ENCODE measurements at regions not wholly inside any gene's neighbourhood (a gene's known extent, or its start where the extent isn't known, plus 50 kb on each side); places are given as distances from the start of the nearest gene placed in this dataset.

GRCh38 chrX:69264158-69264581 lies 98.9 kb upstream of the PJA1 start:
- DNase-seq: no peak

GRCh38 chrX:69263251-69263820 lies 98.1 kb upstream of the PJA1 start:
- DNase-seq: no peak

GRCh38 chrX:69262036-69262936 lies 97.0 kb upstream of the PJA1 start:
- no peak for DNase-seq

GRCh38 chrX:69260169-69260568 lies 94.9 kb upstream of the PJA1 start:
- no peak for DNase-seq

DNA sequence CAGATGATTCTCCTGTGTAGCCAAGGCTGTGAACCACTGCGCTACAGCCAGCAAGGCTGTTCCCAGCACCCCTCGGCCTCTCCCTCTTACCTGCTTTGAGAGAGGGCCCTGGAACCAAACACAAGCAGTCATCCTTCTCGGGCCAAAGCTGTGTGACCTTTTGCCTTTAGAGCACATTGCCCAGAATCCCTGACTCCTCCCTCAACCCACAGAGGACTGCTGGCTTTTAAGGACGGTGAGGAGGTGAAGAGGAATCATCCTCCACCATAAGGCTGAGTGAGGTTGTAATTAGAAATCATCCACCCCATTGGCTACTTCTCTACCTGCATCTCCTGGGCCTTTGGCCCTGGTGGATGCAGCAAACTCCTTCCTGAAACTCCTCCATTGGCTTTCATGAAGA lies 93.6 kb upstream of the PJA1 start:
- DNase-seq: no peak

DNA sequence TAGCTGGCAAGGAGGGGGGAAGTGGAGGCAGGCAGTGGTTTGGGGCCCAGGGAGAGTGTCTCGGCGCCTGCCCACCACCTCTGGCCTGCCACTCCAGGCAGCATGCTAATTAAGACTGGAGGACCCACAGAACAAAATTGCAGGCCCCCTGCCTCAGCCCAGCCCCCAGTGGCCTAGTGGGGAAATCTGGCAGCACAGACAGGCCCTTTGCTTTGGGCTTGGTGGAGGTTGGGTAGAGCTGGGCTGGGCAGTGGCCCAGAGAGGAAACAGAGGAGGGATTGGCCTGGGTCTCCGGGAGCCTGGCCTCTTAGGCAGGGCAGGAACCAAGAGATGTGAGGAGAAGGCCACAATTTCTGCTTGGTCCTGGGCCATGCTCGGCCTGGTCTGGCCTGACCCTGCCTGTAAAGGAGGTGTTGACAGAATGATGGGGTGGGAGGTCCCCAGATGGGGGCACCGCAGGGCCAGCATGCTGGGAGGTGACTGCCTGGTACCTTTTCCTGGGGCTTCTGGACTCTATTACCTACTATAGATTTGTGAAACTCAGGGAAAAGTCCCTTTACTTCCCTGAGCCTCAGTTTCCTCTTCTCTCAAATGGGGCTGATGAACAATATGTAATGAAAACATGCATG lies 92.4 kb upstream of the PJA1 start:
- DNase-seq: peak; percentile 27

DNA sequence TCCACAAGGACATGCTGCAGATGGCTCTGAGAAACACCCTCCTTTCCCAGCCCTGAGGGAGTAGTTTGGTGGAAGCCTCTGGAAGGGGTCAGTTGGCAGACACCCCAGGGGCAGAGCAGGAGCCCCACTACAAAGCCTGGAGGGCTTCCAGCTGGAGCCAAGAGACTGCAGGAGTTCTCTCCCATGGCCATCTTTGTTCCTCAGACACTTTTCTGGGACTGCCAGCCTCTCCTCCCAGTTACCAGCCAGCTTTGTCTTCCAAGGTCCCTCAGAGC lies 91.0 kb upstream of the PJA1 start:
- DNase-seq: peak; percentile 15

DNA sequence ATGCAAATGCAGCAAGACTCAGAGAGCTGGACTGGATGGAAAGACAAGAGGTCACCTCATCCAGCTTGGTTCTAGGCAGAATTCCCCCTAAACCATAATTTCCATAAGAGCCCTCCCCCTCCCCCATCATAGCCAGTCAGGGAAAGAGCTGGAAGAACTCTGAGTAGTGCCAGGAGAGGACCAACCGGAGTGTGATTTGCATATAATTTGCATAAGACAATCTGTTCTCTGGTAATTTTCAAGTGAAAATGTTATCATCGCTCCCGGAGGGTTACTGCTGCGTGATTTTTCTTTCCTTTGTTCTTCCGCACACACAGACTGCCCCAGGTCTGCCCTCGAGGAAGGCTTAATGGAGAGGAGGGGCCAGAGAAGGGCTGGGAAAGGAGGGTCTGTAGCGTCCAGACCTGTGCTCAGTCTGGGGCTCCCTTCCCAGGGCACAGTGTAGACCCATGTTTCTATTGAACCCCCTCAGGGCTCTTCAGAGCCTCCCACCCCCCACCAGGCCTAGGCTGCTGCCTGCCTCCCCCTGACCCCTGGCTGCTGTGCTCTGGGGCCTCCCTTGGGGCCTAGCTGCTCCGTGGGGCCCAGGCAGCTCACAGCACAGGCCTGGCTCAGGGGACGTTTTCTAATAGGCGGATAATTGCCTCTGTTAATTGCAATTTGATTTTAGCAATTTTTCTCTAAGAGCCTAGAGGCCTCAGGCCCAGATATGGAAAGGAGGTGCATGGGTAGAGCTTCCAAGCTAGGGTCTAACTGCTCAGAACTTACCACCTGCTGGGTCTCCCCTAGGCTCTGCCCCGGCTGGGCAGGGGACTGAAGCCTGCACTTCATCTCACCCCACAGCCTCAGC lies 90.4 kb upstream of the PJA1 start:
- DNase-seq: no peak

DNA sequence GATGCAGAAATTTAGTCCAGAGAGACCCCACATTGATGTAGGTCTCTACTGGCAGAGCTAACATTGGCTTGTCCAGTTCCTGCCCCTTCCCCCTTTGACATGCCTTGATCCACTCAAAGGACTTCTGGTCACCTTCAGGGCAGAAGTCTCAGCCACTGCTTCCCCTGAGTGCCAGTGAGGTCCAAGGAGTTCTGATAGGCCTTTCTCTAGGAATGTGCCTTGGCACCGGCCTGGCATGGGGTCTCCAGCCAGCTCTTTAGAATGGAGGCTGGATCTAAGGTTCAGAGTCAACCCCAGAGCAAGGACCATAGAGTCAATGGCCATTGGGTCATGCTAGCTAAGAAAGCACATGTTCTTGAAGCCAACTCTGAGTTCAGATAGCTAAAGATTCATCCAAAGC lies 88.6 kb upstream of the PJA1 start:
- DNase-seq: no peak

DNA sequence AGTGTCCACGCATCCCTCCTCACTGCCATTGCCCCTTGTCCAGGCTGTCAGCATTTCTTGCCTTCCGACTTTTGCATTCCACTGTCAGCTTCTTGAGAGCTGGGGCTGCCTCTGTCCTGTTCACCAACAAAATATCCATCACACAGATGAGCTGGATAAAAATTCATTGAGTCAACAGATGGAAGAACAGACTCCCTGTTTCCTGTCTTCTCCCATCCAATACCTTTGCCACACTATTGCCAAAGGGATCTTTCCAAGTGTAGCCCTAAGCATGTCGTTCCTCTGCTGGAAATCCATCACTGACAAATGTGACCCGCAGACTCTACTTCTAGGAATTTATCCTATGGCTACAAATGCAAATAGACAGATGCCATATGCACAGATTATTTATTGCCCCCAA lies 78.0 kb upstream of the PJA1 start:
- no peak for DNase-seq

DNA sequence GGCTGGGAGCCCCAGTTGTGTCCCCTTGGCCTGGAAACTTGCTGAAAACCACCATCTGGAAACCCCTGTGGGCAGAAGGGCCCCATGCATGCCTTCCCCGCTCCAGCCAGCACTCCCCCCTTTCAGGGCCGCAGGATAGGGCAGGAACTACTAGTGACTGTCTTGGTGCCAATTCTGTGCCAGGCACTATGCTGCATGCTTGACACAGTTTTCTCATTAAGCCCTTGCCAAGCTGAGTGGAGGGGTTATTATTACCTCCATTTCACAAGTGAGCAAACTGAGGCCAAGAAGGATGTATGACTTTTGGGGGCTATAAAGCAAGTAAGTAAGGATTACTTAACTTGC lies 73.6 kb upstream of the PJA1 start:
- DNase-seq: no peak

- DNase-seq: peak; percentile 50
Observed at GRCh38 chrX:69238114-69238886, 73.0 kb upstream of the PJA1 start.

DNA sequence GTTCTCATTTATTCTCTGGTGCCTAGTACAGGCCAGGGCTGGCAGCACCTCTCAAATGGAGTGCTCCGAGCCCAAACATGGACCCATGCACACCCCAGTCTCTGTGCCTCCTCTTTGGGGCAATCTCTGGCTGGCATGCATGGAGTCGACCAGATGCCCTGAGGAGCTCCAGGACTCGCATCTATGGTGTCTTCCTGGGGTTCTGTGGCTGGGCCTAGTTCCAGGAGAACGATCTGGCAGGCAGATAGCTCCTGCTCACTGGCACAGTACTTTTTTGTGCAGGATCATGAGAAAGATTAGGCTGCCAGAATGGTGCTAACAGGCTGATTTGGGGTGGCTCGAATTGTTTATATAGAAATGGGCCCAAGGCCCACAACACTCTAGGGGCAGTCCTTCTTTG lies 72.0 kb upstream of the PJA1 start:
- no peak for DNase-seq

DNA sequence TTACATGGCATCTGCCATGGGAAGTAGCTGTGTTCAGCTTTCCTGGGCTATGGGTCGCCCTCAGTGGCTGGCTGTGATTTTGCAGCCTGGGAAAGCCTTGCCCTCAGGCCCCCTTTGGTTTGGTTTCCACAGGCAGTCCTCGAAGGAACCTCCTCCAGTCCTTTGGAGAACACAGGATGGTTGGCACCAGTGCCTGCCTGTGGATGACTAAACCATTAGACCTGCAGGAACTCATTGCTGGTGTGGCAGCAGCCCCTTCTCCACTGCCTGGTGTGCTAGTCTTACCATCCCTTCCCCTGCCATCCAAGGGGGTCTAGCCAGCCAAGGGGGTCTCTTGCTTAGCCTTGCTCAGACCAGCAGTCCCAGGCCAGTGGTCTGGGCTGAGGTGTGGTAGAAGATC lies 71.4 kb upstream of the PJA1 start:
- DNase-seq: no peak

DNA sequence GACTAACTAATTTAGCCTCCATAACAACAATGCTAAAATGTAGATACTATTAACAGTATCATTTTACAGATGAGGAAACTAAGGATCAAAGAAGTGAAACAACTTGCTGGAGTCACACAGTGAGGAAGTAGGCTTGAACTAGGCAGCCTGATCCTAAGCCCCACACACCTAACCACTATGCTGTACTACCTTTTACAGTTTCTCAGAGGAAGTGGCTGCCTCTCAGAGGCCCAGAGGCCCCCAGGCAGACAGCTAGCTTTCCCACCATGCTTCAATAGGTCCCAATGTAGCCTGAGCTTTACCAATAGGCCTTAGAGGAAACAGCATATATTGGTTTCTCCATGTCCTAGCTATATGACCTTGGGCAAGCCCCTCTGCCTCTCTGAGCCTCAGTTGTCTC lies 69.4 kb upstream of the PJA1 start:
- DNase-seq: no peak

DNA sequence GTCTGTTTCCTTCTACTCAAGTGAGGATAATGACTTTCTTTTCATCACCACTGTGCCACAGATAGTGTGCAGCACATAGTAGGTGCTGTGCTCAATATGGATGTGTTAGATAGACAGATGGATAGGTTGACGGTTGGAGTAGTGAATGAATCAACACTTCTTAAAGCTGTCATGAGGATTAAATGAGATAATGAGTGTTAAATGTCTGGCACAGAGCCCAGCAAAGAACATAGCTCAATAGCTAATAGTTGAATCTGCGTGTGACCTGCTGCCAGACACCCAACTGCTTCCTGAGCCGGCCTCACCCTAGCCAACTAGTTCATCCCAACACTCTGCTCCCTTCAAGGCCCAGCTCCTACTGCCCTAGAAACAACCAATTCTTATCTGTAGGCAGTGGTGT lies 67.7 kb upstream of the PJA1 start:
- no peak for DNase-seq

DNA sequence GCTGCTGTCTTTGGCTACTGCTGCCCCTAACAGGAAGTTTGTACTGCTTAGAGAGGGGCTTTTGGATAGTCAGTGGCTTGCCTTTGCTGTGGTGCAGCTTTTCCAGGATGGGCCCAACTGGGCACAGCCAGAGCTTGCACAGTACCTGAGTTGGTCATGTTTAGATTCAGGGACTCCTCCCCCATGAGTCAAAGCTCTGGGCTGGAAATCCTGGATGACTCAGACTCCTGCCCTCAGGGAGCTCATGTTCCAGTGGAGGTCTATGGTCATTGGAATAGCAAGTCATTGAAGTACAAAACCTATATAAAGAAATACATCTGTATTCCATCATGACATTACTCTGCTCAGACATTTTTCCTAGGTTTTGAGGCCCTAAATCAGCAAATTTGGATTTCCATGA lies 66.7 kb upstream of the PJA1 start:
- no peak for DNase-seq

DNA sequence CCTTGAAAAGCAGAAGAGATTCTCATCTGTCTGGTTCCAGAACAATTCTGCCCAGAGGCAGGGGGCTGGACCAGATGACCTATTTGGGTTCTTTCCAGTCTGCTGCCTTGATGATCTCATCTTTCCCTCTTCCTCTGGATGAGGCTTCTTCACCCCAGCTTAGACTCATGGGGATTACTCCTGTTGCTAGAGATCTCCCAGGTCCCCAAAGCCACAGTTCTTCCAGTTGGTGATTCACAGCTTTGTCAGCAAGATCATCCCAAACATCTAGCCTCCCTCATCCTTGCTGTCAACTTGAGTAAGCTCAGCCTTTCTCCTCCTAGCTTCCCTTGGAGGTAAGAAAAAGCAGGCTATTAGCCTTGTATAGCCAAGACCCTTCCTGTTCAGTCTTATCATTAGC lies 64.2 kb upstream of the PJA1 start:
- DNase-seq: no peak

DNA sequence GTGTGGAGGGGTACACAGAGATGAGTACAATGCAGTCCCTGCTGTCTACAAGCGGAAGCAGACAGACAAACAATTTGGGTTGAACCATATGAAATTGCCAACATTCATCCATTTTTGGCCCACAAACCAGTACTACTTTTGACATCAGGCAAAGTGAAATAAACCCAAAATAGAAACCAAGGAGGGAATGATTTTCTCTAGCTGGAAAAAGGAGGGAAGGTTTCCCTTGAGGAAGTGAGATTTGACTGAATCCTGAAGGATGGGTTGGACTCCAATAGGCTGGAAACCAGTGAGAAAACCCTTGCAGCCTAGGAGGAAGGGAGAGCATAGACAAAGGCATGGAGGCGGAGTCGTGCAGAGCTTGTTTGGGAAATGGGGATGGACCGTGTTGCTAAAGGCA lies 63.5 kb upstream of the PJA1 start:
- DNase-seq: no peak

GRCh38 chrX:69226459-69227158 lies 61.4 kb upstream of the PJA1 start:
- DNase-seq: no peak

DNA sequence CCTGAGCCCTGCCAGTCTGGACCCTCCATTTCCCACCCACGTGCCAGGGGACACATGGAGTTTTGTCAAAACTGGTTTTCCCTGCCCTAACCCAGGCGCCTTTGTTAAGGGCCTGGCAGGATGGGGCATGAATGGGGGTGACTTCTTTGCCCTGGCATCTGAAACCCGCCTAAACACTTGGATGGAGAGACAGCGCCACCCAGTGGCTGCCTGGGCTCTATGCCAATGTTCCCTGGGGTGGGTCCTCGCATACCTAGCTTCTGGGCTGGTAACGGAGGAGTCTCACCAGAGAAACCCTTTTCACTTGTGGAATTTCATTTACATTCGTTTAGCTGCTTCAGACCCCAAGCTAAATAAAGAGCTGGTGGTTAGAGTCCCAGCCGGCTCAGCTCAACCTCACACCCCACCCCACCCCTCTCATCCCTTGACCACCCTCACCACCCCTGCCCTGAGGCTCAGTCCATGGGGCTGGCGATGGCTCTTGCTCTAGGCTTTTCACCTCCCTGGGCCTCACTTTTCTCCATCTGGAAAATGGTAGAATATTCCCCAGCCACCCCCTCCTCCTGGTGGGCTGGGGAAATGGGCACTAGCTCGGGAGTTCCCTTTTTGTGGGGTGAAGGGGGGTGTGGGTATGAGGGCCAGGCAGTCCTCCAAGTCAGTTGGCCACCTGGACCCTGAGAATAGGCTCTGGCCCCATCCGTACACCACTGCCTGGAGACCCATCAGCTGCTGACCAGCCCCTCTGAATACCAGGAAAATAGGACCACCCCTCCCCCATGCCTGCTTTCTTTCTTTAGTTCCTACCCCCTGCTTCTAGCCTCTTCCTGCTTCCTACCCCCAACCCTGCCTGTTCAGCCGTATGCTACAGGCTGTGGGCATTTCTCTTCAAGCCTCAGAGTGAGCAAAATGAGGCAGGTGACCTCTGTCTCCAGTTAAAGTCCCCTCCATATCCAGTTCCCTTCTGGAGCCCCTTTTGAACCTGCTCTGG lies 57.1 kb upstream of the PJA1 start:
- DNase-seq: peak; percentile 67
